ENCODE measurements at regions not wholly inside any gene's neighbourhood (a gene's known extent, or its start where the extent isn't known, plus 50 kb on each side); places are given as distances from the start of the nearest gene placed in this dataset.

DNA sequence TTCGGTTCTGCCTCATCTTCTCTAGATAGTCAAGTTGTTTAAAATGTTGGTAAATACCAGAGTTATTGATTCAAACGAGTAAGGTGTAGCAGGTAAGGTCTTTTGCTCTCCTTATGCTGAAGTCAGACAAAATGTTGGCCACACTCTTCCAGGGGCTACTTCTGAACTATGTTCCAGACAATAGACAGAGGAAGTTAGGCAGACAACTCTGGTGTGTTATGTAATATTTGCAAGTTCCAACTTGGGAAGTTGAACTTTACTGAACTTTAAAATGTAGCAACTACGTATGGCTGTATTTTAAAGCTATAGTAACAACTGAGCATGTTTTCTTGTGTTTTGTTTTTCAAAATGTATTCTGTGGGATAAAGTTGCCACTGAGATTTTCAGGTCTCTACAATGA is 125.7 kb upstream of the NEBL start:
- TF ChIP-seq FOXP2 (optimal IDR thresholded peaks at IDR 0.05; ENCODE audit: borderline replicate concordance, extremely low read depth, extremely low read length, insufficient read depth) (no peak), POLR2AphosphoS5 (IDR thresholded peaks at IDR 0.05; ENCODE audit: low read depth, low read length) (no peak), SIN3A (IDR thresholded peaks at IDR 0.05; ENCODE audit: borderline replicate concordance, insufficient read depth, low read length) (no peak), TAF1 (IDR thresholded peaks at IDR 0.05; ENCODE audit: borderline replicate concordance, insufficient read depth, low read length) (no peak)
- TF ChIP-seq, protein P1, sequence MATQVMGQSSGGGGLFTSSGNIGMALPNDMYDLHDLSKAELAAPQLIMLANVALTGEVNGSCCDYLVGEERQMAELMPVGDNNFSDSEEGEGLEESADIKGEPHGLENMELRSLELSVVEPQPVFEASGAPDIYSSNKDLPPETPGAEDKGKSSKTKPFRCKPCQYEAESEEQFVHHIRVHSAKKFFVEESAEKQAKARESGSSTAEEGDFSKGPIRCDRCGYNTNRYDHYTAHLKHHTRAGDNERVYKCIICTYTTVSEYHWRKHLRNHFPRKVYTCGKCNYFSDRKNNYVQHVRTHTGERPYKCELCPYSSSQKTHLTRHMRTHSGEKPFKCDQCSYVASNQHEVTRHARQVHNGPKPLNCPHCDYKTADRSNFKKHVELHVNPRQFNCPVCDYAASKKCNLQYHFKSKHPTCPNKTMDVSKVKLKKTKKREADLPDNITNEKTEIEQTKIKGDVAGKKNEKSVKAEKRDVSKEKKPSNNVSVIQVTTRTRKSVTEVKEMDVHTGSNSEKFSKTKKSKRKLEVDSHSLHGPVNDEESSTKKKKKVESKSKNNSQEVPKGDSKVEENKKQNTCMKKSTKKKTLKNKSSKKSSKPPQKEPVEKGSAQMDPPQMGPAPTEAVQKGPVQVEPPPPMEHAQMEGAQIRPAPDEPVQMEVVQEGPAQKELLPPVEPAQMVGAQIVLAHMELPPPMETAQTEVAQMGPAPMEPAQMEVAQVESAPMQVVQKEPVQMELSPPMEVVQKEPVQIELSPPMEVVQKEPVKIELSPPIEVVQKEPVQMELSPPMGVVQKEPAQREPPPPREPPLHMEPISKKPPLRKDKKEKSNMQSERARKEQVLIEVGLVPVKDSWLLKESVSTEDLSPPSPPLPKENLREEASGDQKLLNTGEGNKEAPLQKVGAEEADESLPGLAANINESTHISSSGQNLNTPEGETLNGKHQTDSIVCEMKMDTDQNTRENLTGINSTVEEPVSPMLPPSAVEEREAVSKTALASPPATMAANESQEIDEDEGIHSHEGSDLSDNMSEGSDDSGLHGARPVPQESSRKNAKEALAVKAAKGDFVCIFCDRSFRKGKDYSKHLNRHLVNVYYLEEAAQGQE (IDR thresholded peaks at IDR 0.05; ENCODE audit: insufficient read depth in 1 of 2, low read depth in 2 of 2, low read length in 2 of 2), result no peak

- TF ChIP-seq POLR2AphosphoS5 (IDR thresholded peaks at IDR 0.05; ENCODE audit: low read depth, low read length), result no peak
- no peak for TF ChIP-seq TAF1 (IDR thresholded peaks at IDR 0.05; ENCODE audit: borderline replicate concordance, insufficient read depth, low read length)
- no peak for TF ChIP-seq FOXP2 (optimal IDR thresholded peaks at IDR 0.05; ENCODE audit: borderline replicate concordance, extremely low read depth, extremely low read length, insufficient read depth)
- TF ChIP-seq SIN3A (IDR thresholded peaks at IDR 0.05; ENCODE audit: borderline replicate concordance, insufficient read depth, low read length), result no peak
- TF ChIP-seq, protein P1 (IDR thresholded peaks at IDR 0.05; ENCODE audit: insufficient read depth in 1 of 2, low read depth in 2 of 2, low read length in 2 of 2), result no peak
Measured at GRCh38 chr10:21021843-21022594, 124.9 kb upstream of the NEBL start.

DNA sequence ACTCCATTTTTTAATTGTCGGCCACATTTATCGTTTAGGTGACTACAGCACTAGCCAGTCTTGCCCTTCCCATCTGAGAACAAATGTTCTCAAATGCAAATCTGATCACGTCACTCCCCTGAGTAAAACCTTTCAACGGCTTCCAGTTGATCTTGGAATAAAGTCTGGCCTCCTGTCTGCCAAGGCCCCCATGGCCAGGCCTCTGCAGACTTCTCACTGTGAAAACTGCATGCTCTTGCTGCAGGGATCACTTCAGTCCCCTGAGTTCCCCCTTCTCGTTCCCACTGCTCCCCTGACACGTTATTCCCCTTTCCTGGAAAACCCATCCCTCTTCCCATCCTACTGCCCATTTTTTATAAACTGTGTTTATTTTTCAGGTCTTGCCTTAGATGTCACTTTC is 124.1 kb upstream of the NEBL start:
- TF ChIP-seq, protein P1 (IDR thresholded peaks at IDR 0.05; ENCODE audit: insufficient read depth in 1 of 2, low read depth in 2 of 2, low read length in 2 of 2), result no peak
- no peak for TF ChIP-seq SIN3A (IDR thresholded peaks at IDR 0.05; ENCODE audit: borderline replicate concordance, insufficient read depth, low read length)
- no peak for TF ChIP-seq FOXP2 (optimal IDR thresholded peaks at IDR 0.05; ENCODE audit: borderline replicate concordance, extremely low read depth, extremely low read length, insufficient read depth)
- TF ChIP-seq POLR2AphosphoS5 (IDR thresholded peaks at IDR 0.05; ENCODE audit: low read depth, low read length), result no peak
- no peak for TF ChIP-seq TAF1 (IDR thresholded peaks at IDR 0.05; ENCODE audit: borderline replicate concordance, insufficient read depth, low read length)

DNA sequence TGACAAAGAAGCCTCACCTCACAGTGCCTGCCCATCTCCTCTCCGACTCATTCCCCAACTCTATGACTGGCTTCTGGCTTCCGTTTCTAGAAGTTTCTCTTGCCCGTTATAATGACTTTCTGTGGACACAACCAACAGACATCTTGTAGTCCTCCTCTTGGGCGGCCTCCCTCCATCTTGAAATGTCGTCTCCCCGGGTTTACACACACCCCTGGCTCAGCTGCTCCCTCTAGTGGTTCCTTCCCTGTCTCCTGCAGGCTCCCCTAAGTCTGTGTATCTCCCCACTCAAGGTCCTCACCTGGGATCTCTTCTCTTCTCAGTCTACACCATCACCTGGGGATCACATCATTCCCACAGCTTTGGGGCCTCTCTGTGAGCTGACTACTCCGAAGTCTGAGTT is 123.4 kb upstream of the NEBL start:
- TF ChIP-seq, protein P1 (IDR thresholded peaks at IDR 0.05; ENCODE audit: insufficient read depth in 1 of 2, low read depth in 2 of 2, low read length in 2 of 2), result no peak
- no peak for TF ChIP-seq SIN3A (IDR thresholded peaks at IDR 0.05; ENCODE audit: borderline replicate concordance, insufficient read depth, low read length)

DNA sequence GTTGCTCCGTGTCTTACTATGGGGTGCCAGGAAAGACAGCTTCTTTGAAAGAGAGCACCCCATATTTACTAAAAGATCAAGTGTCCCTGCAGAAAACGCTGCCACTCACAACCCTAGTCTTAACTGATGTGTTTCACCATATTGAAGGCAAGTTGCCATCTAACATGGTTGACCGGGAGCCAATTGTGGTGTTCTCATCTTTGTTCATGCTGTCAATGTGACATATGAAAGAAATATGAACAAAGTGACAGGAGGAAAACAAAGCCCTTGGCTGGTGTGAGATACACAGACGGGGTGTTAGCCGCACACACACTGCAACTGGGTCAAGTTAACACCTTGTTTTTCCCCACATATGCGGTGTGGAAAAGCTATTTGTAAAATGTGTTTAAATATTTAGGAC is 122.3 kb upstream of the NEBL start:
- no peak for TF ChIP-seq POLR2AphosphoS5 (IDR thresholded peaks at IDR 0.05; ENCODE audit: low read depth, low read length)
- no peak for TF ChIP-seq SIN3A (IDR thresholded peaks at IDR 0.05; ENCODE audit: borderline replicate concordance, insufficient read depth, low read length)
- no peak for TF ChIP-seq TAF1 (IDR thresholded peaks at IDR 0.05; ENCODE audit: borderline replicate concordance, insufficient read depth, low read length)
- TF ChIP-seq, protein P1 (IDR thresholded peaks at IDR 0.05; ENCODE audit: insufficient read depth in 1 of 2, low read depth in 2 of 2, low read length in 2 of 2), result no peak
- no peak for TF ChIP-seq FOXP2 (optimal IDR thresholded peaks at IDR 0.05; ENCODE audit: borderline replicate concordance, extremely low read depth, extremely low read length, insufficient read depth)

All from PFSK-1 (cell line).